ENCODE measurements at regions not wholly inside any gene's neighbourhood (a gene's known extent, or its start where the extent isn't known, plus 50 kb on each side); places are given as distances from the start of the nearest gene placed in this dataset.

DNA sequence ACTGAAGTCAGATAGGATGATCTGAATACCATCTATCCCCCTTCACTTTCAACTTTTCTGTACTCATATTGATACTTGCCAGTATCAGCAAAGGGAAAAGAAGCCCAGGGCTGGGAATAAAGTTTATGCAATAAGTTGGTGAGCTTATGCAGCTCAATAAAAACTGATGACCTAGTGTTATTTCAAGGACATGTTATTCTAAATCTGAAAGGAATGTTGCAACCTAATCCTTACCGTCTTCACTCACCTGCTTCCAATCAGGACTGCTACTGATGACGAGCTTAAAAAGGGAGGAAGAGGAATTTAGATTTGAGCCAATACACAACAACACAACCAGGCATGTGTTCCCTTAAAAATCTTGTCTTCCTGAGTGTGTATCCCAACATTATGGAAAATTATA is 419.9 kb downstream of the SPRY1 start:
- no peak for TF ChIP-seq EZH2 (IDR thresholded peaks at IDR 0.05; ENCODE audit: borderline replicate concordance, insufficient read depth, low read length, poor library complexity, severe bottlenecking)
- TF ChIP-seq EP300 (conservative IDR thresholded peaks at IDR 0.05; ENCODE audit: poor library complexity, severe bottlenecking), result no peak
- no peak for TF ChIP-seq POLR2AphosphoS5 (IDR thresholded peaks at IDR 0.05)
- TF ChIP-seq, protein P1, sequence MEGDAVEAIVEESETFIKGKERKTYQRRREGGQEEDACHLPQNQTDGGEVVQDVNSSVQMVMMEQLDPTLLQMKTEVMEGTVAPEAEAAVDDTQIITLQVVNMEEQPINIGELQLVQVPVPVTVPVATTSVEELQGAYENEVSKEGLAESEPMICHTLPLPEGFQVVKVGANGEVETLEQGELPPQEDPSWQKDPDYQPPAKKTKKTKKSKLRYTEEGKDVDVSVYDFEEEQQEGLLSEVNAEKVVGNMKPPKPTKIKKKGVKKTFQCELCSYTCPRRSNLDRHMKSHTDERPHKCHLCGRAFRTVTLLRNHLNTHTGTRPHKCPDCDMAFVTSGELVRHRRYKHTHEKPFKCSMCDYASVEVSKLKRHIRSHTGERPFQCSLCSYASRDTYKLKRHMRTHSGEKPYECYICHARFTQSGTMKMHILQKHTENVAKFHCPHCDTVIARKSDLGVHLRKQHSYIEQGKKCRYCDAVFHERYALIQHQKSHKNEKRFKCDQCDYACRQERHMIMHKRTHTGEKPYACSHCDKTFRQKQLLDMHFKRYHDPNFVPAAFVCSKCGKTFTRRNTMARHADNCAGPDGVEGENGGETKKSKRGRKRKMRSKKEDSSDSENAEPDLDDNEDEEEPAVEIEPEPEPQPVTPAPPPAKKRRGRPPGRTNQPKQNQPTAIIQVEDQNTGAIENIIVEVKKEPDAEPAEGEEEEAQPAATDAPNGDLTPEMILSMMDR (IDR thresholded peaks at IDR 0.05; ENCODE audit: poor library complexity, severe bottlenecking), result no peak
- TF ChIP-seq TAF1 (IDR thresholded peaks at IDR 0.05; ENCODE audit: low read depth), result no peak

All from neural cell (in vitro differentiated cells).